H1 (cell line): ENCODE measurements at regions not wholly inside any gene's neighbourhood (a gene's known extent, or its start where the extent isn't known, plus 50 kb on each side); places are given as distances from the start of the nearest gene placed in this dataset.

Experiments
- CTCF ChIA-PET: fragments of 300-600 bp; sonication (Branson Sonifier 250); formaldehyde crosslinking; loops from one replicate; lab custom pipeline; 2021; ENCODE audit not compliant: partially characterized antibody; lab: Charles Lee
- POLR2A ChIA-PET: fragments of 300-600 bp; sonication (Branson Sonifier 250); formaldehyde crosslinking; loops from one replicate; lab custom pipeline; 2021; ENCODE audit warnings: inconsistent platforms; ENCODE audit not compliant: partially characterized antibody; lab: Charles Lee
- DNase-seq, 2 experiments: peaks; one replicate each; pipeline versions ENCODE4 v3.0.0 to v3.0.0-alpha.2; 2010 to 2022; ENCODE audit warnings: low spot score in 2 of 2, low read depth in 1 of 2, mixed read lengths in 1 of 2
- FAIRE-seq: peaks from 2 replicates; lab custom pipeline; 2011; peaks lifted over from hg19 to GRCh38; lab: Jason Lieb, UNC
- H2AFZ ChIP-seq: 2 replicates; pipeline ENCODE4 v1.8.1; 2012; ENCODE audit warnings: low read length, inconsistent platforms
- H2AK5ac ChIP-seq: 2 replicates; pipeline ENCODE4 v1.6.1; 2013; ENCODE audit warnings: low read depth, low read length
- H2BK120ac ChIP-seq: replicated peaks from 2 replicates; pipeline ENCODE3; 2013; ENCODE audit warnings: low read depth, low read length, inconsistent platforms
- H2BK12ac ChIP-seq: 2 replicates; pipeline ENCODE4 v1.6.1; 2013; ENCODE audit warnings: low read depth, low read length
- H2BK15ac ChIP-seq: 2 replicates; pipeline ENCODE4 v1.6.1; 2013; ENCODE audit warnings: low read length
- H2BK20ac ChIP-seq: 2 replicates; pipeline ENCODE4 v1.6.1; 2013; ENCODE audit warnings: low read length
- H2BK5ac ChIP-seq: 2 replicates; pipeline ENCODE4 v1.6.1; 2013; ENCODE audit warnings: low read depth, low read length
- H3K14ac ChIP-seq: 2 replicates; pipeline ENCODE4 v1.6.1; 2013; ENCODE audit warnings: inconsistent platforms; ENCODE audit not compliant: insufficient read length
- H3K18ac ChIP-seq: 2 replicates; pipeline ENCODE4 v1.6.1; 2013; ENCODE audit warnings: low read length; ENCODE audit errors: extremely low read depth
- H3K23ac ChIP-seq: 2 replicates; pipeline ENCODE4 v1.6.1; 2013; ENCODE audit warnings: inconsistent platforms; ENCODE audit not compliant: insufficient read length
- H3K23me2 ChIP-seq: 2 replicates; pipeline ENCODE4 v1.6.1; 2013; ENCODE audit warnings: low read depth, low read length
- H3K27ac ChIP-seq: 2 replicates; pipeline ENCODE4 v1.6.1; 2011; ENCODE audit warnings: low read depth, low read length, inconsistent platforms
- H3K27me3 ChIP-seq, 4 experiments: replicated peaks in 1 of 4; 1 replicate in 1 of 4; 2 replicates in 3 of 4; pipeline versions ENCODE4 v1.6.1 to v1.8.1; 2011 to 2013; ENCODE audit warnings: low read length in 3 of 4, mild to moderate bottlenecking in 3 of 4, inconsistent platforms in 2 of 4, mixed read lengths in 2 of 4, moderate library complexity in 1 of 4; ENCODE audit not compliant: control insufficient read depth in 3 of 4, insufficient read depth in 3 of 4; ENCODE audit errors: extremely low read depth in 1 of 4
- H3K36me3 ChIP-seq, 4 experiments: 2 replicates each; pipeline versions ENCODE4 v1.6.1 to v1.8.1; 2011 to 2013; ENCODE audit warnings: mild to moderate bottlenecking in 4 of 4, low read length in 3 of 4, moderate library complexity in 2 of 4, control low read depth in 1 of 4, inconsistent platforms in 1 of 4; ENCODE audit not compliant: insufficient read depth in 4 of 4, control insufficient read depth in 2 of 4
- H3K4ac ChIP-seq: replicated peaks from 2 replicates; pipeline ENCODE3; 2013; ENCODE audit warnings: low read length, low read depth, mixed read lengths, inconsistent platforms; ENCODE audit not compliant: insufficient read length
- H3K4me1 ChIP-seq, 4 experiments: replicated peaks in 1 of 4; 1 replicate in 1 of 4; 2 replicates in 3 of 4; pipeline versions ENCODE4 v1.6.1 to v1.8.1; 2011 to 2013; ENCODE audit warnings: low read length in 3 of 4, inconsistent platforms in 2 of 4, mixed read lengths in 1 of 4; ENCODE audit not compliant: insufficient read depth in 4 of 4, control insufficient read depth in 3 of 4
- H3K4me2 ChIP-seq, 2 experiments: 2 replicates each; pipeline versions ENCODE4 v1.6.1 to v1.8.1; 2011 to 2013; ENCODE audit warnings: low read depth in 2 of 2, low read length in 2 of 2, control low read depth in 1 of 2, inconsistent platforms in 1 of 2, mild to moderate bottlenecking in 1 of 2; ENCODE audit not compliant: insufficient read depth in 1 of 2
- H3K4me3 ChIP-seq, 4 experiments: fragments of 200-600, 300-600 bp in 1 of 4; sonication (generic), shearing (Covaris generic), sonication (Bioruptor Twin) in 1 of 4; 2 replicates each; pipeline versions ENCODE4 v1.5.1 to v1.8.1; 2011 to 2016; ENCODE audit warnings: low read length in 4 of 4, low read depth in 3 of 4, control low read depth in 2 of 4, inconsistent platforms in 2 of 4, mild to moderate bottlenecking in 2 of 4, mixed read lengths in 1 of 4, moderate library complexity in 1 of 4; ENCODE audit not compliant: insufficient read depth in 2 of 4; ENCODE audit errors: extremely low read depth in 1 of 4
- H3K56ac ChIP-seq: replicated peaks from 2 replicates; pipeline ENCODE3; 2013; ENCODE audit warnings: low read depth, mild to moderate bottlenecking, mixed read lengths, low read length, inconsistent platforms; ENCODE audit not compliant: insufficient read length
- H3K79me1 ChIP-seq: 2 replicates; pipeline ENCODE4 v1.6.1; 2013; ENCODE audit warnings: low read depth, low read length, control low read depth
- H3K79me2 ChIP-seq, 2 experiments: 2 replicates each; pipeline versions ENCODE4 v1.6.1 to v1.8.1; 2012 to 2013; ENCODE audit warnings: low read length in 2 of 2, mild to moderate bottlenecking in 2 of 2, inconsistent platforms in 1 of 2; ENCODE audit not compliant: insufficient read depth in 2 of 2, control insufficient read depth in 1 of 2
- H3K9ac ChIP-seq, 4 experiments: replicated peaks in 1 of 4; 1 replicate in 1 of 4; 2 replicates in 3 of 4; pipeline versions ENCODE4 v1.6.1 to v1.8.1; 2011 to 2013; ENCODE audit warnings: low read depth in 3 of 4, low read length in 3 of 4, control low read depth in 2 of 4, mild to moderate bottlenecking in 2 of 4, moderate library complexity in 2 of 4, inconsistent platforms in 1 of 4; ENCODE audit errors: extremely low read depth in 1 of 4
- H3K9me3 ChIP-seq, 2 experiments: 2 replicates each; pipeline versions ENCODE4 v1.6.1 to v1.8.1; 2012 to 2013; ENCODE audit warnings: mild to moderate bottlenecking in 2 of 2, moderate library complexity in 2 of 2, control low read depth in 1 of 2, inconsistent platforms in 1 of 2, low read depth in 1 of 2, low read length in 1 of 2, mixed read lengths in 1 of 2; ENCODE audit not compliant: insufficient read depth in 2 of 2
- H4K20me1 ChIP-seq, 2 experiments: replicated peaks in 1 of 2; 2 replicates each; pipeline versions ENCODE3 to v1.8.1; 2011 to 2013; ENCODE audit warnings: inconsistent platforms in 2 of 2, low read length in 2 of 2, mild to moderate bottlenecking in 1 of 2; ENCODE audit not compliant: insufficient read depth in 2 of 2, control insufficient read depth in 1 of 2
- H4K5ac ChIP-seq: 2 replicates; pipeline ENCODE4 v1.6.1; 2013; ENCODE audit warnings: low read length, low read depth, mixed read lengths, inconsistent platforms; ENCODE audit not compliant: insufficient read length
- H4K8ac ChIP-seq: 2 replicates; pipeline ENCODE4 v1.8.0; 2013; ENCODE audit warnings: mild to moderate bottlenecking, moderate library complexity, low read length, inconsistent platforms; ENCODE audit not compliant: insufficient read depth; ENCODE audit errors: extremely low read depth
- H4K91ac ChIP-seq: replicated peaks from 2 replicates; pipeline ENCODE3; 2013; ENCODE audit warnings: low read length, mixed read lengths, inconsistent platforms; ENCODE audit not compliant: insufficient read length
- BACH1 ChIP-seq: IDR thresholded peaks from 2 replicates; pipeline ENCODE4 v1.6.1; 2012; ENCODE audit warnings: low read length, improper control_type of control experiment
- BCL11A ChIP-seq, 2 experiments: IDR thresholded peaks; one replicate each; pipeline ENCODE4 v1.6.1; 2011; ENCODE audit warnings: low read depth in 2 of 2, low read length in 2 of 2, mild to moderate bottlenecking in 2 of 2
- CREB1 ChIP-seq: IDR thresholded peaks from 2 replicates; pipeline ENCODE4 v1.6.1; 2012; ENCODE audit warnings: inconsistent platforms
- FOSL1 ChIP-seq: IDR thresholded peaks from 2 replicates; pipeline ENCODE4 v1.6.1; 2011; ENCODE audit warnings: mild to moderate bottlenecking, low read depth, low read length, moderate library complexity; ENCODE audit not compliant: insufficient read depth
- GTF2F1 ChIP-seq: IDR thresholded peaks from 2 replicates; pipeline ENCODE4 v1.6.1; 2012; ENCODE audit warnings: low read depth, low read length, improper control_type of control experiment, borderline replicate concordance
- HDAC6 ChIP-seq: IDR thresholded peaks from one replicate; pipeline ENCODE4 v1.7.1; 2012; ENCODE audit warnings: low read depth, mild to moderate bottlenecking, inconsistent platforms, low read length, moderate library complexity
- KDM1A ChIP-seq: fragments of 200-600, 300-600 bp; sonication (generic); IDR thresholded peaks from 2 replicates; pipeline ENCODE4 v1.7.1; 2016; ENCODE audit warnings: mild to moderate bottlenecking, low read length, borderline replicate concordance
- KDM5A ChIP-seq: fragments of 200-600 bp; IDR thresholded peaks from 2 replicates; pipeline ENCODE4 v1.7.1; 2012; ENCODE audit warnings: mild to moderate bottlenecking, low read length, inconsistent platforms, mixed read lengths
- MAFK ChIP-seq: IDR thresholded peaks from 2 replicates; pipeline ENCODE4 v1.6.1; 2012; ENCODE audit warnings: low read depth, mild to moderate bottlenecking, improper control_type of control experiment, low read length
- POLR2A ChIP-seq, 2 experiments: IDR thresholded peaks; 1 replicate in 1 of 2; 2 replicates in 1 of 2; pipeline ENCODE4 v1.6.1; 2011; ENCODE audit warnings: low read depth in 2 of 2, low read length in 2 of 2, mild to moderate bottlenecking in 2 of 2; ENCODE audit errors: control extremely low read depth in 1 of 2
- POLR2AphosphoS5 ChIP-seq: IDR thresholded peaks from 2 replicates; pipeline ENCODE4 v1.6.1; 2011; ENCODE audit warnings: low read depth, low read length
- RXRA ChIP-seq: IDR thresholded peaks from 2 replicates; pipeline ENCODE4 v1.6.1; 2011; ENCODE audit warnings: low read depth, mild to moderate bottlenecking, low read length, moderate library complexity; ENCODE audit not compliant: insufficient read depth
- SUZ12 ChIP-seq: fragments of 200-600 bp; sonication (generic); IDR thresholded peaks from 2 replicates; pipeline ENCODE4 v1.6.1; 2012; ENCODE audit warnings: mild to moderate bottlenecking, inconsistent platforms, low read length, moderate library complexity, mixed read lengths
- TAF7 ChIP-seq: optimal IDR thresholded peaks from 2 replicates; pipeline ENCODE3; 2011; ENCODE audit warnings: low read depth, mild to moderate bottlenecking, inconsistent platforms, low read length, moderate library complexity, borderline replicate concordance
- YY1 ChIP-seq: IDR thresholded peaks from 2 replicates; pipeline ENCODE4 v1.6.1; 2011; ENCODE audit warnings: low read depth, mild to moderate bottlenecking, low read length
- ZNF274 ChIP-seq: IDR thresholded peaks from 2 replicates; pipeline ENCODE4 v1.7.0; 2012; ENCODE audit warnings: low read length, borderline replicate concordance; ENCODE audit errors: extremely low read depth
- TF ChIP-seq, protein P1 (sequence below): IDR thresholded peaks from 2 replicates; pipeline ENCODE4 v1.6.1; 2011; ENCODE audit warnings: low read length, improper control_type of control experiment

DNA sequence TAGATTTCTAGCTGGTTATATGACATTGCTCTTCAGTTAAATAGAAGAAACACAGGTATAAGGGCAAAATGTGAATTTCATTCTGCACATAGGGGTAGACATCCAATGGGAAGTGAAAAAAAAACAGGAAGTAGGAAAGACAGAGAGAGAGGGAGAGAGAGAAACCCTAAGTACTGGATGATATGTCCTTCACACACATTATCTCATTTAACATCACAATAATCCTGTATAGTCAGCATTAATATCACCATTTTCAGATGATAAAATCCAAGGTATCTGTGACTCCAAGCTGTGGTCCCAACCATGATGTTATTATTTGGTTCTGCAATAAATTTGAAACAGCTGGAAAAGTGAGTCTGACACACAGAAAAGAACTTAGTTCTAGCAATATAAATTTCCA is 759.9 kb downstream of the SATB2 start:
- Histone ChIP-seq H4K8ac (no peak overlapping the region), H2AFZ (no peak overlapping the region)
- TF ChIP-seq POLR2AphosphoS5 (no peak), FOSL1 (no peak), RXRA (no peak), GTF2F1 (no peak), BCL11A (IDR thresholded peaks at IDR 0.05; ENCODE audit: low read depth in 2 of 2, low read length in 2 of 2) (no peak), BACH1 (no peak), CREB1 (no peak), KDM5A (no peak), POLR2A (IDR thresholded peaks at IDR 0.05; ENCODE audit: control extremely low read depth in 1 of 2, low read depth in 2 of 2, low read length in 2 of 2) (no peak), HDAC6 (no peak), SUZ12 (no peak), ZNF274 (no peak), MAFK (no peak), KDM1A (no peak), TAF7 (no peak), YY1 (no peak)
- TF ChIP-seq, protein P1, sequence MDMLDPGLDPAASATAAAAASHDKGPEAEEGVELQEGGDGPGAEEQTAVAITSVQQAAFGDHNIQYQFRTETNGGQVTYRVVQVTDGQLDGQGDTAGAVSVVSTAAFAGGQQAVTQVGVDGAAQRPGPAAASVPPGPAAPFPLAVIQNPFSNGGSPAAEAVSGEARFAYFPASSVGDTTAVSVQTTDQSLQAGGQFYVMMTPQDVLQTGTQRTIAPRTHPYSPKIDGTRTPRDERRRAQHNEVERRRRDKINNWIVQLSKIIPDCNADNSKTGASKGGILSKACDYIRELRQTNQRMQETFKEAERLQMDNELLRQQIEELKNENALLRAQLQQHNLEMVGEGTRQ, result no peak

More for the DNA sequence above, 759.9 kb downstream of the SATB2 start:
- Histone ChIP-seq H3K4ac (no peak overlapping the region), H3K14ac (no peak overlapping the region), H3K23ac (no peak overlapping the region), H2BK12ac (no peak overlapping the region), H3K18ac (no peak overlapping the region), H3K27ac (no peak overlapping the region), H3K23me2 (no peaks in the 10 kb centered on the region), H3K4me1 (no peaks in the 10 kb centered on the region), H3K4me3 (no peak overlapping the region), H2BK20ac (no peak overlapping the region), H4K20me1 (no peaks in the 10 kb centered on the region), H3K9ac (no peak overlapping the region), H4K91ac (no peak overlapping the region), H4K5ac (no peak overlapping the region), H3K79me2 (no peaks in the 10 kb centered on the region), H2BK120ac (no peak overlapping the region), H3K79me1 (no peaks in the 10 kb centered on the region), H3K4me2 (no peak overlapping the region), H2AK5ac (no peak overlapping the region), H2BK5ac (no peak overlapping the region), H2BK15ac (no peak overlapping the region), H3K27me3 (no peaks in the 10 kb centered on the region), H3K9me3 (no peaks in the 10 kb centered on the region), H3K56ac (no peak overlapping the region), H3K36me3 (no peaks in the 10 kb centered on the region)
- CTCF ChIA-PET, result no interaction called here
- DNase-seq, result no peak
- no peak for FAIRE-seq
- POLR2A ChIA-PET, result no interaction called here
